ENCODE measurements at regions not wholly inside any gene's neighbourhood (a gene's known extent, or its start where the extent isn't known, plus 50 kb on each side); places are given as distances from the start of the nearest gene placed in this dataset.
A peak's percentile ranks its signal among the peaks of the same experiment; 100 is the strongest.

DNA sequence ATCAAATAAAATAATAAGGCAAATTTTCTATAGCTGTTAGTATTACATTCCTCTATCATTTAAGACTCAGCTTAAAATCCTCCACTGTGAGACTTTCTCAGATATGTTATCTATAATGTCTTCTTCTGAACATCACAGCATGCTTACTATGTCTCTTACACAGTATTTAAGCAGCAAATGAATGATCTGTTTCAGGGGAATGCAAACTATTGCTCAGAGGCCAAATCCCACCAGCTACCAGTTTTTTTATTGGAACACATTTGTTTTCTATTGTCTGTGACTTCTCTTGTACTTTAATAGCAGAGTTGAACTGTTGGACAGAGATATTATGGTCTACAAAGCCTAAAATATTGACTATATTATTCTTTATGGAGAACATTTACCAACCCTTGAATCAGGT is 59.6 kb downstream of the C3orf38 start:
- DNase-seq (ENCODE audit: low read depth), result no peak
- H3K4me3 ChIP-seq (ENCODE audit: low read depth, low read length), result no peak overlapping the region
- TF ChIP-seq CTCF (IDR thresholded peaks at IDR 0.05; ENCODE audit: low read depth, low read length), result no peak
- no peak for TF ChIP-seq MAX (IDR thresholded peaks at IDR 0.05; ENCODE audit: low read depth, low read length)
- no peak for TF ChIP-seq POLR2A (IDR thresholded peaks at IDR 0.05; ENCODE audit: extremely low read depth, insufficient read length)
- TF ChIP-seq MYC (IDR thresholded peaks at IDR 0.05; ENCODE audit: low read depth, low read length), result no peak

- no peak overlapping the region for H3K4me3 ChIP-seq (ENCODE audit: low read depth, low read length)
- TF ChIP-seq MAX (IDR thresholded peaks at IDR 0.05; ENCODE audit: low read depth, low read length), result no peak
- no peak for TF ChIP-seq MYC (IDR thresholded peaks at IDR 0.05; ENCODE audit: low read depth, low read length)
- no peak for TF ChIP-seq POLR2A (IDR thresholded peaks at IDR 0.05; ENCODE audit: extremely low read depth, insufficient read length)
- no peak for DNase-seq (ENCODE audit: low read depth)
These were observed 61.5 kb downstream of the C3orf38 start for GRCh38 chr3:88211096-88211890.

- H3K4me3 ChIP-seq (ENCODE audit: low read depth, low read length), result no peak overlapping the region
- TF ChIP-seq MAX (IDR thresholded peaks at IDR 0.05; ENCODE audit: low read depth, low read length) (no peak), CTCF (IDR thresholded peaks at IDR 0.05; ENCODE audit: low read depth, low read length) (peak; percentile 55), MYC (IDR thresholded peaks at IDR 0.05; ENCODE audit: low read depth, low read length) (no peak), POLR2A (IDR thresholded peaks at IDR 0.05; ENCODE audit: extremely low read depth, insufficient read length) (no peak)
- peak; percentile 66 for DNase-seq (ENCODE audit: low read depth)
These were observed 69.5 kb downstream of the C3orf38 start for GRCh38 chr3:88219138-88219792.

DNA sequence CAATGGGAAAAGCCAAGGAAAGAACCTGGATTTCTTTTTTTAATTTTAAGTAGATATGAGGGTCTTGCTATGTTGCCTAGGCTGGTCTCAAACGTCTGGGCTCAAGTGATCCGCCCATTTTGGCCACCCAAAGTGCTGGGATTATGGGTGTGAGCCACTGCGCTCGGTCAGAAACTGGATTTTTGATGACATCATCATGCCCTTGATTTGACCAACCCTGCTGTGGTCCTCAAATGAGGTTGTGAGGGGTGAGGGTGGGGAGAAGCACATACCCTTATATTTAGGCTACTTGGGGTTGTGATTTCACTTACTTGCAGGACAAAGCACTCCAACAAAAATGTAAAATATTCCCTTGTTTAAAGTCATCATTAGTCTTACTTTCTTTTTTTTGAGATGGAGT is 70.4 kb downstream of the C3orf38 start:
- TF ChIP-seq MAX (IDR thresholded peaks at IDR 0.05; ENCODE audit: low read depth, low read length) (no peak), CTCF (IDR thresholded peaks at IDR 0.05; ENCODE audit: low read depth, low read length) (no peak), POLR2A (IDR thresholded peaks at IDR 0.05; ENCODE audit: extremely low read depth, insufficient read length) (no peak), MYC (IDR thresholded peaks at IDR 0.05; ENCODE audit: low read depth, low read length) (no peak)
- no peak for DNase-seq (ENCODE audit: low read depth)
- H3K4me3 ChIP-seq (ENCODE audit: low read depth, low read length), result no peak overlapping the region

- TF ChIP-seq POLR2A (IDR thresholded peaks at IDR 0.05; ENCODE audit: extremely low read depth, insufficient read length), result no peak
- TF ChIP-seq MYC (IDR thresholded peaks at IDR 0.05; ENCODE audit: low read depth, low read length), result no peak
- TF ChIP-seq CTCF (IDR thresholded peaks at IDR 0.05; ENCODE audit: low read depth, low read length), result no peak
- no peak for TF ChIP-seq MAX (IDR thresholded peaks at IDR 0.05; ENCODE audit: low read depth, low read length)
- no peak overlapping the region for H3K4me3 ChIP-seq (ENCODE audit: low read depth, low read length)
- DNase-seq (ENCODE audit: low read depth), result no peak
These were observed 72.0 kb downstream of the C3orf38 start for GRCh38 chr3:88221726-88222125.

DNA sequence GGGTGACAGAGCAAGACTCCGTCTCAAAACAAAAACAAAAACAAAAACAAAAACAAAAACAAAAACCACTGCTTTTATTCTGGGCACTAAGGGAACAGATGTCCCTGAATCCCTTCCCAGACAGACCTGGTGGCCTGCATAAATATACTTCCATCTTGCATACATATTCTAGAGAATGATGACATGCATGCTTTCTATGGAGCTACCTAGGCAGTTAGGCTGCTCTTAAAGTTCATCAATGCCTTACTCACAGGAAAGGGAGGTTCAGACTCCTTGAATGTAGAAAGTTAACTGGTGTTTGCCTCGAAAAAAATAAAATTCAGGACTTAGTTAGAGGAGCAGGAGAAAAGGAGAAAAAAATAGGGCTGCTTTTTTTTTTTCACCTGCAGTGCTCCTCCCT is 72.6 kb downstream of the C3orf38 start:
- no peak overlapping the region for H3K4me3 ChIP-seq (ENCODE audit: low read depth, low read length)
- DNase-seq (ENCODE audit: low read depth), result no peak
- TF ChIP-seq CTCF (IDR thresholded peaks at IDR 0.05; ENCODE audit: low read depth, low read length) (no peak), POLR2A (IDR thresholded peaks at IDR 0.05; ENCODE audit: extremely low read depth, insufficient read length) (no peak), MYC (IDR thresholded peaks at IDR 0.05; ENCODE audit: low read depth, low read length) (no peak), MAX (IDR thresholded peaks at IDR 0.05; ENCODE audit: low read depth, low read length) (no peak)

All from NB4 (cell line).